Mesothelial cell of epicardium (in vitro differentiated cells): ENCODE measurements at regions not wholly inside any gene's neighbourhood (a gene's known extent, or its start where the extent isn't known, plus 50 kb on each side); places are given as distances from the start of the nearest gene placed in this dataset.

Source experiments
- DNase-seq, 2 experiments: peaks; one replicate each; pipeline ENCODE4 v3.0.0; 2021; ENCODE audit warnings: low spot score in 2 of 2; ENCODE audit not compliant: unreplicated experiment in 2 of 2
- H3K27ac Mint-ChIP-seq: 2 replicates; pipeline ENCODE4 v1.8.0; 2021; ENCODE audit warnings: mixed read lengths
- H3K27me3 Mint-ChIP-seq: 2 replicates; pipeline ENCODE4 v1.8.0; 2021; ENCODE audit warnings: low read depth, mixed read lengths
- H3K36me3 Mint-ChIP-seq: 2 replicates; pipeline ENCODE4 v1.8.0; 2021; ENCODE audit warnings: mixed read lengths
- H3K4me1 Mint-ChIP-seq: 2 replicates; pipeline ENCODE4 v1.8.0; 2021; ENCODE audit warnings: mixed read lengths
- H3K4me3 Mint-ChIP-seq: 2 replicates; pipeline ENCODE4 v1.8.0; 2021; ENCODE audit warnings: mild to moderate bottlenecking, moderate library complexity, mixed read lengths
- H3K9me3 Mint-ChIP-seq: 2 replicates; pipeline ENCODE4 v1.8.0; 2021; ENCODE audit warnings: mixed read lengths
- CTCF ChIP-seq: fragments of 200-600 bp; sonication (generic); IDR thresholded peaks from one replicate; pipeline ENCODE4 v1.5.0; 2021; ENCODE audit warnings: antibody characterized with exemption; ENCODE audit not compliant: unreplicated experiment

DNA sequence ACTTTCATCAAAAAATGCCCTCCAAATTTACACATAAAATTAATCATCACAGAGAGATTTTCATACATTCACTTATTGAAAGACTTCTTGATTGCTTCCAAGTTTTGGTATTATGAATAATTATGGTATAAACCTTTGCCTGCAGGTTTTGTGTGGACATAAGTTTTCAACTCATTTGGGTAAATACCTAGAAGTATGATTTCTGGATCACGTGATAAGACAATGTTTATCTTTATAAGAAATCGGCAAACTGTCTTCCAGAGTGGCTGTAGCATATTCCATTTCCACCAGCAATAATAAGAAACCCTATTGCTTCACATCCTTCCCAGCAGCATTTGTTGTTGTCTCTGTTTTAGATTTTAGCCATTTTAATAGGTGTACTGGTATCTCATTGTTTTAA lies 1507.0 kb upstream of the IGFBP7 start:
- Mint-ChIP-seq H3K4me1 (peaks cover 4% of the 10 kb centered on the region), H3K27me3 (no peaks in the 10 kb centered on the region), H3K36me3 (no peaks in the 10 kb centered on the region), H3K27ac (no peak overlapping the region), H3K9me3 (peaks cover 21% of the 10 kb centered on the region), H3K4me3 (no peak overlapping the region)
- no peak for TF ChIP-seq CTCF
- DNase-seq: no peak

GRCh38 chr4:58611012-58611411 lies 1500.8 kb upstream of the IGFBP7 start:
- no peak for TF ChIP-seq CTCF
- DNase-seq: no peak
- H3K36me3 Mint-ChIP-seq: no peaks in the 10 kb centered on the region

GRCh38 chr4:58606303-58606702 lies 1496.1 kb upstream of the IGFBP7 start:
- no peak for TF ChIP-seq CTCF
- Mint-ChIP-seq H3K36me3 (no peaks in the 10 kb centered on the region), H3K4me3 (no peak overlapping the region), H3K4me1 (no peaks in the 10 kb centered on the region), H3K27ac (no peak overlapping the region), H3K27me3 (no peaks in the 10 kb centered on the region), H3K9me3 (no peaks in the 10 kb centered on the region)
- no peak for DNase-seq

More at GRCh38 chr4:58611012-58611411, 1500.8 kb upstream of the IGFBP7 start:
- Mint-ChIP-seq H3K27me3 (no peaks in the 10 kb centered on the region), H3K27ac (no peak overlapping the region), H3K4me3 (no peak overlapping the region), H3K4me1 (peaks cover 4% of the 10 kb centered on the region), H3K9me3 (no peaks in the 10 kb centered on the region)

- Mint-ChIP-seq H3K27me3 (no peaks in the 10 kb centered on the region), H3K36me3 (no peaks in the 10 kb centered on the region)
These were observed 1493.8 kb upstream of the IGFBP7 start for GRCh38 chr4:58603951-58604350.

GRCh38 chr4:58602731-58603359 lies 1492.7 kb upstream of the IGFBP7 start:
- no peak for TF ChIP-seq CTCF
- no peaks in the 10 kb centered on the region for H3K4me1 Mint-ChIP-seq
- H3K4me3 Mint-ChIP-seq: no peak overlapping the region
- no peaks in the 10 kb centered on the region for H3K9me3 Mint-ChIP-seq
- no peak overlapping the region for H3K27ac Mint-ChIP-seq
- DNase-seq: no peak
- no peaks in the 10 kb centered on the region for H3K36me3 Mint-ChIP-seq
- H3K27me3 Mint-ChIP-seq: no peaks in the 10 kb centered on the region

More at GRCh38 chr4:58603951-58604350, 1493.8 kb upstream of the IGFBP7 start:
- TF ChIP-seq CTCF: no peak
- Mint-ChIP-seq H3K4me1 (no peaks in the 10 kb centered on the region), H3K27ac (no peak overlapping the region), H3K9me3 (no peaks in the 10 kb centered on the region), H3K4me3 (no peak overlapping the region)
- no peak for DNase-seq

DNA sequence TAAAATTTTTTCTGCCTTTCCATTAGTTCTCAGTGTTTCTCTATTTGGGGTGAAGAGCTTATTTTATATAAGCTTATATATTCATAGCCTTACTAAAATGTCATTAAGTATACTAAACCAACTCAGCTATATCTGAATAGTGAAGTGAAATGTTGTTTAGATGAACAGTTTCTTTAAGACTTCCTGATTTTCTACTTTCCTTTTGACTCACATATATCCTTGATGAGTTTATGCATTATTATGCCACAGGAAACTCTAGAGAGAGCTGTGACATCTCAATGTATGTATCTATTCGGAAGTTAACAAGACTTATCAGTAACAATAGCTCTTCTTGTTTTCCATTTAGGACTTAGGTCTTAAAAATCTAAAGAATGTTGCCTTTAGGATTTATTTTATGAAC lies 1491.8 kb upstream of the IGFBP7 start:
- Mint-ChIP-seq H3K9me3 (no peaks in the 10 kb centered on the region), H3K27ac (no peak overlapping the region), H3K4me3 (no peak overlapping the region), H3K36me3 (no peaks in the 10 kb centered on the region), H3K4me1 (no peaks in the 10 kb centered on the region), H3K27me3 (no peaks in the 10 kb centered on the region)
- no peak for TF ChIP-seq CTCF
- DNase-seq: no peak
